ENCODE measurements at regions not wholly inside any gene's neighbourhood (a gene's known extent, or its start where the extent isn't known, plus 50 kb on each side); places are given as distances from the start of the nearest gene placed in this dataset.

GRCh38 chr10:84899268-84899667 is 570.9 kb downstream of the CCSER2 start:
- TF ChIP-seq CTCF (IDR thresholded peaks at IDR 0.05; ENCODE audit: insufficient read depth, low read depth, low read length) (no peak), EZH2 (IDR thresholded peaks at IDR 0.05; ENCODE audit: insufficient read depth, low read length) (no peak)
